Midbrain (tissue), 1 donor: ENCODE measurements at regions not wholly inside any gene's neighbourhood (a gene's known extent, or its start where the extent isn't known, plus 50 kb on each side); places are given as distances from the start of the nearest gene placed in this dataset.

ENCODE experiments used
- DNase-seq: peaks from one replicate; lab custom pipeline; 2025; lab: John Stamatoyannopoulos, UW

GRCh38 chr2:47236503-47237215 is 60.3 kb upstream of the CALM2 start:
- DNase-seq, result peak; percentile 51

GRCh38 chr2:47235132-47235531 is 58.8 kb upstream of the CALM2 start:
- no peak for DNase-seq

- no peak for DNase-seq
Observed at GRCh38 chr2:47234456-47234855, 58.1 kb upstream of the CALM2 start.

- DNase-seq, result no peak
Observed at GRCh38 chr2:47232738-47233415, 56.6 kb upstream of the CALM2 start.

GRCh38 chr2:47230418-47230817 is 54.1 kb upstream of the CALM2 start:
- DNase-seq, result peak; percentile 65

- no peak for DNase-seq
Observed at GRCh38 chr2:47227532-47228279, 51.4 kb upstream of the CALM2 start.

GRCh38 chr2:47226923-47227220 is 50.6 kb upstream of the CALM2 start:
- DNase-seq, result no peak

- DNase-seq, result no peak
Observed at GRCh38 chr2:47226132-47226922, 50.0 kb upstream of the CALM2 start.
